Brain microvascular endothelial cell (primary cell): ENCODE measurements at regions not wholly inside any gene's neighbourhood (a gene's known extent, or its start where the extent isn't known, plus 50 kb on each side); places are given as distances from the start of the nearest gene placed in this dataset.

ENCODE experiments used
- DNase-seq: peaks from one replicate; pipeline ENCODE4 v3.0.0-alpha.2; 2020
- H3K27ac ChIP-seq: fragments of 250-450 bp; sonication (Bioruptor Pico); 2 replicates; pipeline ENCODE4 v1.5.1; 2020; ENCODE audit warnings: mild to moderate bottlenecking, moderate library complexity
- H3K27me3 ChIP-seq: fragments of 250-450 bp; sonication (Bioruptor Pico); replicated peaks from 2 replicates; pipeline ENCODE4 v1.5.1; 2020; ENCODE audit warnings: mild to moderate bottlenecking
- H3K36me3 ChIP-seq: fragments of 250-450 bp; sonication (Bioruptor Pico); replicated peaks from 2 replicates; pipeline ENCODE4 v1.5.1; 2020; ENCODE audit warnings: mild to moderate bottlenecking
- H3K4me3 ChIP-seq: 2 replicates; pipeline ENCODE4 v1.5.1; 2011; ENCODE audit warnings: low read depth, mild to moderate bottlenecking, control low read depth, low read length, moderate library complexity
- in situ Hi-C: cut with HindIII; loops from 2 replicates; pipeline ENCODE4 v1.10.0; 2017; ENCODE audit warnings: low sequenced_read_pairs, low pct_ligation_motif_present
- TF ChIP-seq, protein P1 (sequence below): IDR thresholded peaks from 2 replicates; pipeline ENCODE4 v1.5.1; 2011; ENCODE audit warnings: low read depth, mild to moderate bottlenecking, moderate library complexity, low read length, control low read depth, inconsistent platforms; ENCODE audit errors: missing control alignments

DNA sequence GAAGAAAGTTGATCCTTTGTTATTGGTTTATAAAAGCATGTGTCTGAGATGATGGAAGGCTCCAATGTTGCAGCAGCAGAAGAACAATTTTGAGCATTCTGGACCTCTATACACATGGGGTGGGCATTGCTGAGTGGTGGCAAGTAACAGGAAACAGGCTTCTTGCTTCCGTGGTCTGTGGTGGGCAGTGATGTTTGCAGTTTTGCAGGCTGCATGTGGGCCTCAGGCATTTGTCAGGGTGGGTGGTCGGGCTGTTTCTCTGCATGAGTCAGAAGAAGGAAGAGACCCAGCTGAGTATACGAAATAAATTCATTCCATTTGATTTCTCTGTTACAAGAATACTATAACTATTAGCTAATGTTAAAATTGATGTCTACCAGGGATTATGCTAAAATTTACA is 239.5 kb upstream of the COL3A1 start:
- TF ChIP-seq, protein P1, sequence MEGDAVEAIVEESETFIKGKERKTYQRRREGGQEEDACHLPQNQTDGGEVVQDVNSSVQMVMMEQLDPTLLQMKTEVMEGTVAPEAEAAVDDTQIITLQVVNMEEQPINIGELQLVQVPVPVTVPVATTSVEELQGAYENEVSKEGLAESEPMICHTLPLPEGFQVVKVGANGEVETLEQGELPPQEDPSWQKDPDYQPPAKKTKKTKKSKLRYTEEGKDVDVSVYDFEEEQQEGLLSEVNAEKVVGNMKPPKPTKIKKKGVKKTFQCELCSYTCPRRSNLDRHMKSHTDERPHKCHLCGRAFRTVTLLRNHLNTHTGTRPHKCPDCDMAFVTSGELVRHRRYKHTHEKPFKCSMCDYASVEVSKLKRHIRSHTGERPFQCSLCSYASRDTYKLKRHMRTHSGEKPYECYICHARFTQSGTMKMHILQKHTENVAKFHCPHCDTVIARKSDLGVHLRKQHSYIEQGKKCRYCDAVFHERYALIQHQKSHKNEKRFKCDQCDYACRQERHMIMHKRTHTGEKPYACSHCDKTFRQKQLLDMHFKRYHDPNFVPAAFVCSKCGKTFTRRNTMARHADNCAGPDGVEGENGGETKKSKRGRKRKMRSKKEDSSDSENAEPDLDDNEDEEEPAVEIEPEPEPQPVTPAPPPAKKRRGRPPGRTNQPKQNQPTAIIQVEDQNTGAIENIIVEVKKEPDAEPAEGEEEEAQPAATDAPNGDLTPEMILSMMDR, result no peak

DNA sequence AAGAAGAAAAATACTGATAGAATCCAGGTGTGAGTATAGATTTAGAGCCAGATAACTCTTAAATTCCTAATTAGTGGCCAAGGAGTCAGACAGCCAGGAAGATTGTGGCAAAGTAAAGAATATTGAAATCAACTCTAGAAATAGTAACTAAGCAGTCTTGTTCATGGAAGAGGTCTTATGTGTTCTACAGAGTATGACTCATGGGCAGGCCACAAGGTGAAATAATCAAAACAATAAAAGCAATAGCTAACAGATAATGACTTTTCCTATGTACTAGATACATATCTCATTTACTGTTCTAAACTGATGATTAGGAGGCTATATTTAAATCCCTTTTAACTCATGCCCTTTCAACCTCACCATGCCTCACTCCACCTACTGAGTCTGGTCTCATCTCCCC is 227.4 kb upstream of the COL3A1 start:
- DNase-seq, result peak; percentile 46
- H3K4me3 ChIP-seq, result no peak overlapping the region
- no peaks in the 10 kb centered on the region for H3K36me3 ChIP-seq
- no peaks in the 10 kb centered on the region for H3K27me3 ChIP-seq
- no peak overlapping the region for H3K27ac ChIP-seq
- TF ChIP-seq, protein P1, result no peak
- in situ Hi-C loops, result no loop called here

More for the DNA sequence above, 239.5 kb upstream of the COL3A1 start:
- Histone ChIP-seq H3K27ac (no peak overlapping the region), H3K4me3 (no peak overlapping the region), H3K36me3 (no peaks in the 10 kb centered on the region), H3K27me3 (no peaks in the 10 kb centered on the region)
- no peak for DNase-seq
- in situ Hi-C loops, result no loop called here

GRCh38 chr2:188751816-188752215 is 222.4 kb upstream of the COL3A1 start:
- in situ Hi-C loops, result no loop called here
- no peak for DNase-seq
- Histone ChIP-seq H3K27ac (no peak overlapping the region), H3K36me3 (no peaks in the 10 kb centered on the region), H3K4me3 (no peak overlapping the region), H3K27me3 (no peaks in the 10 kb centered on the region)
- TF ChIP-seq, protein P1, result no peak

GRCh38 chr2:188752311-188752710 is 221.9 kb upstream of the COL3A1 start:
- in situ Hi-C loops, result no loop called here
- Histone ChIP-seq H3K27ac (no peak overlapping the region), H3K36me3 (no peaks in the 10 kb centered on the region), H3K4me3 (no peak overlapping the region), H3K27me3 (no peaks in the 10 kb centered on the region)
- TF ChIP-seq, protein P1, result no peak
- no peak for DNase-seq

GRCh38 chr2:188762151-188762550 is 212.0 kb upstream of the COL3A1 start:
- Histone ChIP-seq H3K36me3 (no peaks in the 10 kb centered on the region), H3K27ac (no peak overlapping the region), H3K4me3 (no peak overlapping the region), H3K27me3 (no peaks in the 10 kb centered on the region)
- TF ChIP-seq, protein P1, result no peak
- no peak for DNase-seq
- in situ Hi-C loops, result no loop called here
